Stimulated activated CD8-positive, alpha-beta memory T cell treated with anti-CD3 and anti-CD28 coated beads, Interleukin-7, amount 100 ng/mL, for 4 hours (primary cell): ENCODE measurements at regions not wholly inside any gene's neighbourhood (a gene's known extent, or its start where the extent isn't known, plus 50 kb on each side); places are given as distances from the start of the nearest gene placed in this dataset.
"Not testable (repeated sequence)": the region's sequence is repeated elsewhere in the genome, so short reads cannot be mapped to it uniquely, and the experiment has no call there.

Experiments
- DNase-seq, 2 donors: peaks; one replicate each; pipeline ENCODE4 v3.0.0-alpha.2; 2020; ENCODE audit warnings: low read depth in 2 of 2

GRCh38 chr12:89289720-89290119 lies 62.6 kb downstream of the DUSP6 start:
- no peak for DNase-seq

- no peak for DNase-seq
Observed at GRCh38 chr12:89288959-89289358, 63.3 kb downstream of the DUSP6 start.

GRCh38 chr12:89286501-89286900 lies 65.8 kb downstream of the DUSP6 start:
- no peak for DNase-seq

GRCh38 chr12:89281539-89281867 lies 70.8 kb downstream of the DUSP6 start:
- DNase-seq = no peak

- no peak for DNase-seq
Observed at GRCh38 chr12:89280833-89281538, 71.3 kb downstream of the DUSP6 start.

- no peak for DNase-seq
Observed at GRCh38 chr12:89279499-89279898, 72.8 kb downstream of the DUSP6 start.

GRCh38 chr12:89278862-89279261 lies 73.4 kb downstream of the DUSP6 start:
- DNase-seq = no peak

- no peak for DNase-seq
Observed at GRCh38 chr12:89278169-89278568, 74.1 kb downstream of the DUSP6 start.

GRCh38 chr12:89276860-89277259 lies 75.4 kb downstream of the DUSP6 start:
- DNase-seq = no peak

GRCh38 chr12:89273525-89273924 lies 78.8 kb downstream of the DUSP6 start:
- no peak for DNase-seq

- DNase-seq = no peak
Observed at GRCh38 chr12:89270548-89270947, 81.8 kb downstream of the DUSP6 start.

GRCh38 chr12:89269174-89269573 lies 83.1 kb downstream of the DUSP6 start:
- DNase-seq = no peak

- DNase-seq = no peak
Observed at GRCh38 chr12:89267404-89267803, 84.9 kb downstream of the DUSP6 start.

GRCh38 chr12:89266574-89267188 lies 85.6 kb downstream of the DUSP6 start:
- DNase-seq = not testable (repeated sequence)

GRCh38 chr12:89264837-89265236 lies 87.5 kb downstream of the DUSP6 start:
- DNase-seq = no peak

GRCh38 chr12:89263900-89264299 lies 88.4 kb downstream of the DUSP6 start:
- no peak for DNase-seq

- DNase-seq = no peak
Observed at GRCh38 chr12:89262855-89263552, 89.3 kb downstream of the DUSP6 start.

- no peak for DNase-seq
Observed at GRCh38 chr12:89261982-89262381, 90.3 kb downstream of the DUSP6 start.

GRCh38 chr12:89260841-89261637 lies 91.3 kb downstream of the DUSP6 start:
- DNase-seq = no peak

- DNase-seq = no peak
Observed at GRCh38 chr12:89259821-89260220, 92.5 kb downstream of the DUSP6 start.

- no peak for DNase-seq
Observed at GRCh38 chr12:89258240-89258969, 93.9 kb downstream of the DUSP6 start.

GRCh38 chr12:89257340-89257739 lies 95.0 kb downstream of the DUSP6 start:
- DNase-seq = no peak
